Ureter (tissue), 1 donor: ENCODE measurements at regions not wholly inside any gene's neighbourhood (a gene's known extent, or its start where the extent isn't known, plus 50 kb on each side); places are given as distances from the start of the nearest gene placed in this dataset.

ENCODE experiments used
- DNase-seq: peaks from one replicate; pipeline ENCODE4 v3.0.0-alpha.2; 2020; ENCODE audit warnings: low spot score
- donor health status: DM: yes; HTN: yes; CAD: no.

DNA sequence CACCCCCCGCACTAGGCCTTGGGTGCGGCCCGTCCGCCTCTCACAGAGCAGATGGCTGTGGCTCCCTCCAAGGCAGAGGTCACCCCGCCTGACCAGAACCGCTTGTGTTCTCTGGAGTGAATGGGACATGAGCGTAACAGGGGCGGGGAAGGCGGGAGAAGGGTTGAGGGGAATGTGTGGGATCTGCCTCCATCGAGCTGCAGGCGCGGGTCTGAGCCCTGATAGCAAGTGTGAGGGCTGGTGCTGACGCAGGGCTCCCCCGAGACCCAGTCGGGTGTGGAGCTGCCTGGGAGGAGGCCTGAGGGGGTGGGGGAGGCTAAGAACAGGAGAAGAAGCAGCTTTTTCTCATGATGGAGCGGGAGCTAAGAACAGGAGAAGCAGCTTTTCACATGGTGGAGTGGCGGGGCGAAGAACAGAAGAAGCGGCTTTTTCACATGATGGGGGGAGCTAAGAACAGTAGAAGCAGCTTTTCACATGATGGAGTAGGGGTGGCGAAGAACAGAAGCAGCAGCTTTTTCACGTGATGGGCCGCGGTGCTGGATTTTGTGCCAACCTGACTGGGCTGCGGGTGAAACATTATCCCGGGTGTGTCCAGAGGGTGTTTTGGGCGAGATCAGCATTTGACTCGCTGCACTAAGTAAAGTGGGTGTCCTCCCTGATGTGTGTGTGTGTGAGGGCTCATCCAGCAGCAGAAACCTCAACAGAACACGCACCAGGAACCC lies 169.3 kb downstream of the TTLL2 start:
- no peak for DNase-seq

DNA sequence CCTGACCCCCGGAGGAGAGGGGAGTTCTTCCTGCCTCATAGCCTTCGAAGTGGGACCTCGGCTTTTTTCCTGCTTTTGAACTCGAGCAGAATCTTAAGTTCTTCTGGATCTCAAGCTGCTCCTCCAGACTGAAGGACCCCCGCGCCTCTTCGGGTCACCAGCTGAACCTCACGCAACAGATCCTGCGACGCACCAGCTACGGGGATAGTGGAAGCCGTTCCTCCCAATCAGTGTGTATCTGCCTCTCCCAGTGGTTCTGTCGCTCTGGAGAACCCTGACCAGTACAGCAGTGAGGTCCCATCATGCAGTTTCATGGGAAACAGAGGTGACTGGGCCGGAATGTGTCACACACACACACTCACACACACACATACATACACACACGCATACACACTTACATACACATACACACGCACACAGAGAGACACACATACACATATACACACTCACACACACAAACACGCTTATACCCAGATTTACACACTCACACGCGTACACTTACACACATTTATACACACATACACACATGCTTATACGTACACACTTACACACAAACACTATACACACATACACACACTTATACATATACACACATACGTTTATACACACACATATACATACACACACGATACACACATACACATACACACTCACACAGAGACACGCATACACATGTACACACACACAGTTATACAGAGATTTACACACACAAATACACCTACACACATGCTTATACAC lies 170.0 kb downstream of the TTLL2 start:
- no peak for DNase-seq

DNA sequence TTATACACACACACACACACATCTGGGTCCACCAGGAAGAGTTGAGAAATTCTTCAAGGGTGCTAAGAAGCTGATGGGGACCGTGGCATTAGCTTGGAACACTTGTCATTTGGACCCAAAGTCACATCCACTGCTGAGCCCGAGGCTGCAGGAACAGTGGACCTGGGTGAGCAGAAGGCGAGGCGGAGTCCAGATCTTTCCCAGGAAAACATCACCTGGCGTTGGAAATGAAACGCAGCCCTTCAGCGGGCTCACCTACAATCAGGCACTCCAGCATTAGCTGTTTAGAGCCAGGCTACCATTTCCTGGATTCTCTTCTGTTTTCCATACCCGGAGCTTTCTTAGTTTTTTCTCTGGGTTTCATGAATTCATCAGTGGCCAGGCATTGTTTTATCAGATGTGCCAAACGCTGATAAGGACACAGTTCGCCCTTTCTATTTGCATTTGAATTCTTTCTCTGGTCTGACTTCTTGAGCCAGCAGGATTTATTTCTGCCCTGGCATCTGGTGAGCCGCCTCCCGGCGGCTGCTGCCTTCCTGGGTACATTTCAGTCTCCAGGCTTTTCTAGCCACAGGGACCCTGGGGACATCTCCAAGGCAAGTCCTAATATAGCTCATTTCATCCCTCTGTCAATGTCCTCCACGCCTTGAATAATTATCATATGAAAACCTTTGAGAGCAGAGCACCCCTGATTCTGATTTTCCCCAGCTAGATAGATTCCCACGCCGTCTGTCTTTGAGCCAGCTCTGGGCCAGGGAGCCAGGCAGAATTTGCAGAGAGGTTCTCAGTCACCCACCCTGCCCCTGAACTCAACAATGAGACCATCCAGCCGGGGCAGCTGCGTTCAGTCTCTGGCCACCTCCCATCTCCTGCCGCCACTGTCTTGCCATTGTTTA lies 170.9 kb downstream of the TTLL2 start:
- no peak for DNase-seq

DNA sequence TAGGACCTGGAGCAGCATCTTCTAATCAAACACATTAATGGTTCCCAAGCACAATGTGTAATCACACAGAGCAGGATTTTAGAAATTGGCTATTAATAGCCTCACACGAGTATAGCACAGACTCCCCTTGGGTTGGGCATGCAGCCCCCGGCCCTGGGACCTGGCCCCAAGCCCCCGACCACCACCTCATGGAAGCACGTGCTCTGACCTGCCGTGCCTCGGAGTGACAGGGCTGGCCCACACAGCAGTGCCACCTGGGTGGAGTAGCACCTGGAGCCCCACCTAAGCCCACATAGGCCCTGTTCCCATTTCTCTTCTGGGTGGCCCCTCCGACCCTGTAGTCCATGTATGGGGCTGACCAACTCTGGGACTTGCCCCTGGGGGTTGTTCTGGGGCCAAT lies 171.8 kb downstream of the TTLL2 start:
- DNase-seq: no peak

DNA sequence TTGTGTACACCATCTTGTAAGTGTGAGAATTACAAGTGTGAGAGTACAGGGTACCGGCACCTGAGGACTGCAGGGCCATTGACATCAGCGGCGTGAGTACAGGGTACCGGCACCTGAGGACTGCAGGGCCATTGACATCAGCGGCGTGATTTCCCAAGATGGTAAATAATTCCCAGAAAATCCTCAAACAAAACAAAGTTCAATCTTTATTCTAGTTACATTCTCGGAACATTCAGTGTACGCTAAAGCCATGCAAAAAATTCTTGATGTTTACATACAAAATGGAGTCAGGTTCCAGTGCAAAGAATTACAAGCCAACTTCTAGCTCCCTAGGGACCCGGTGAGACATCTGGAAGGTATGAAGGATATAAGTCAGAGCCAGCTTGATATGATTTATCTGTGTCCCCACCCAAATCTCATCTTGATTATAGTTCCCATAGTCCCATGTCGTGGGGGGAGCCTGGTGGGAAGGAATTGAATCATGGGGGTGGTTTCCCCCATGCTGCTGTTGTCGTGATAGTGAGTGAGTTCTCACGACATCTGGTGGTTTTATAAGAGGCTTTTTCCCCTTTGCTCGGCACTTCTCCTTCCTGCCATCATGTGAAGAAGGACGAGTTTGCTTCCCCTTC lies 172.7 kb downstream of the TTLL2 start:
- no peak for DNase-seq

DNA sequence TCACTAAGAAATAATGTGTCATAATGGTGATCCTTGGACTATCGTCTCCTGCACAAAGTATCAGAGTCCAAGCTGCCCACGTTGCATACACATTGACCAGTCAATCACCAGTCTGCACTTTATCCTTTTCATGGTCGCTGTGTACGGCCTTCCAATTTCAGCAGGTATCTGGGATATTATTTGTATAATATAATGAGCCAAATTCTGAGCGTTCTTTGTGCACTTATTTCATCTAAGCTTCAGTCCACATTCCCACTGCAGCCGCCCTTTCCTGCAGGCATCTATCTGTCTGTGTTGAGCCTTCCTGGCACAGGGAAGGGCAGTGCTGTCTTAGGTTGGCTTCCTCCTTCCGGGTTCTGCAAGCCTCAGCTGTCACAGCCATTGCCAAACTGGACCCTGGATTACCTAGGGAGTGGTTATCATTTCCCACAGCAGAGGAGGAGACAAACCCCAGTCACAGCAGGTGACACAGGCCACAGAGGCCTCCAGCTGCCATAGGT lies 174.3 kb downstream of the TTLL2 start:
- no peak for DNase-seq

DNA sequence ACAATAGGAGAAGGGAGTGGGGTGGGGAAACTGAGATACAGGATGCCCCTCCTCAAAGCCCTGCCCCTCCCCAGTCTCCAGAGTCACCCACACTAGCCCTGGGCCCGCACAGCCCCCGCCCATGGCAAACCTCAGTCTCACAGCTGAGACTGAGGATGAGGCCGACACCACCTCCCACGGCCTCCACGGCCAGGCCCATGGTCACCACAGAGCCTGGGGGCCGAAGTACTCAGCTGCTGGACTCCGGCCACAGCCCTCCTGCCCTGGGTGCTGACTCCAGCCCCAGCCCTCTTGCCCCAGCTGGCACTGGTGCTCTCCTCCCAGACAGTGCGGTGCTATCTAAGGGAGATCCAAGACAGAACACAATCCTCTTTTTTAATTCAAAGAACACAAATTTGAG lies 176.1 kb downstream of the TTLL2 start:
- no peak for DNase-seq

DNA sequence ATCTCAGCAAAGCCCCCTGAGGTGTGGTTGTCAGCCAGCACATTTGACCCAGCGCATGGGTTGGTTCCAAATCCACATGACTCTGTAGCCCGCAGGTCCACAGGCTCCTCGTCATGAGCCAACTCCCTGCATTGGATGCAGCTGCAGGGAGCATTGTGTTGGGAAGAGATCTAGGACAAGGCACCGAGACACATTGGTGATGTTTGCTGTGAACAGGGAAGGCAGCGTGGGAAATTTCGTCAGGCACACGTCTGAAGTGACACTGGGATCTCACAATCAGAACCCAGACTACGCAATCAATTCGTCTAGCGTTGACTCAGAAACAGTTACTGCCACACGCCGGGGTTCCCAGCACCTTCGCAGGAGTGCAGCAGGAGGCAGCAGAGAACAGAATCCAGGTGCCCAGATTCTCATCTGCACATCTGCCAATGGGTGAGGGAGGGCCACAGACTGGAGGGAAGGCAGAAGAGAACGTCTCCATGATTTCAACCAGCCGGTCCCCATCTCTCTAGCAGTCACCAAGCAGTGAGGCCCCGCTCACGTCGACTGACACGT lies 177.0 kb downstream of the TTLL2 start:
- DNase-seq: no peak

DNA sequence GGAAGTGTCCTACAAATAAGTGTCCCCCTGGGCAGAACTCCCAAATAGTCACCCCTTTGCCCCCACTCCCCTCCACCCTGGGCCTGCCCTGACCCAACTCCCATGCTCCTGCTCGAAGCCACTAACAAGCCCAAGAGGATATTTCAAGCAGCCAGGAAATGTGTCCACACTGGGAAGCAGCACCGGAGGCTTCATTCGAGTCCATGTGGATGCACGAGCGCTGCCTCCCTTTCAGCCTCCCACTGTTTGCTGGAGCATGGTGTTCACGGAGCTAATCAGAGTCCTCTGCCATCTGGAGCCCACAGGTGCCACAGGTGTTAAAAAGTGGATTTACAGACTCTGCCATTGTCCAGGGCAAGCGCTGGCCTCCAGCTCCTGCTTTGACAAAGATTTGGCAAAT lies 177.6 kb downstream of the TTLL2 start:
- DNase-seq: no peak

DNA sequence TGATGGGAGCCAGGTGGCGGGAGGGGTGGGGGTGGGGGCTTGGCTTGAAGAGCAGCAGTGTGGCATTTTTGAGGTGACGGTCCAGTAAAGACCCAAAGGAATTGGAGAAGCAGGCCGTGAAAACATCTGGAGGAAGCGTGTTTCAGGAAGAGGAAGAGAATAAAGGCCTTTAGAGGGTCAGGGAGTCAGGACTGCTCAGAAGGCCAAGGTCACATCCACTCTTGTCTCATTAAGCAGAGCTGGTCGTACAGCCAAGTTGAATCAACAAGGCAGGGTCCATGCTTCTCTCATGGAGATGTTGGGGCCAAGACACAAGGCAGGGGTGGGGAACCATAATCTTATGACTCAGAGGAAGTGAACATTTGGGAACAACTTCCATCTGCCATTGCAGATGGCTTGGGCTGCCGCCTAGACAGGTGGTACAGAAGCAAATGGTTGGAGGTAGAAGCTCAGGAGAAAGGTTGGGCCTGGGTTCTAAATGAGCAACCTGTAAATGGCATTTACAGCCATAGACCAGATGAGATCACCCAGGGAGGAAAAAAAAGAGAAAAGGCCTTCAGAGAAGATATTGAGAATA lies 179.6 kb downstream of the TTLL2 start:
- no peak for DNase-seq

DNA sequence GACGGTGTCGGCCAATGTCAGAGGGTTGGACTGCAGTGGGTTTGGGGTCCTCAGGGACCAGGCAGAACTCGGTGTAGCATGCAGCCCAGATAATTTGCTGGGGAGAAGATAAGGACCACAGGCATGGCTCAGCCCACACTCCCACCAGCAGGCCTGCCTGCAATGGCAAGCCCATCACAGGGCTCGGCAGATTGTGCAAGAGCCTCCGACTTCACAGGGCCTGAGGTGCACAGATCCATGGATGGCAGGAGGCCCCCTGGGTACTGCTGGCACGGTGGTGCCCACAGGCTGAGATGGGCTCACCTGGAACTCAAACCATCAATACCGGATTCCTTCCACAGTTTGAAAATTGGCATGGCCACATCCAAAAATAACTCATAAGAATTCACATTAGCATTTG lies 180.3 kb downstream of the TTLL2 start:
- no peak for DNase-seq

DNA sequence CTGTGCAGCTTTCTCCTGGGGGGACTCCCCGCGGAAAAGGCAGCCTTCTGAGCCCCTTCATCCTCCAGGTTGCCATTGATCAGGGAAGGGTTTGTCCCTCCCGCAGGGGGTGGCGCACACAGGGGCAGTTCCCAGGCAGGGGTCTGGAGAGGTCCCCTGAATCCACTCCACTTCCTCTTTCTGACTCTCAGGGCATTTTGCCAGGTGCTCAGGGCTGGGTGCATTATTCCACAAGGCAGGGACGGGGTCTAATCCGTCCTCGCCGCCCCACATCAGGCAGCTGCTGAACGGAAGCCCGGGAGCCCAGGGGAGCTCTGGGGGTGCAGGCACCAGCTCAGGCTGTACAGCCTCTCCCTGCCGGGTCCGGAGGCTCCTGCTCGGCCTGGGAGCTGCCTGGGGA lies 180.9 kb downstream of the TTLL2 start:
- no peak for DNase-seq

DNA sequence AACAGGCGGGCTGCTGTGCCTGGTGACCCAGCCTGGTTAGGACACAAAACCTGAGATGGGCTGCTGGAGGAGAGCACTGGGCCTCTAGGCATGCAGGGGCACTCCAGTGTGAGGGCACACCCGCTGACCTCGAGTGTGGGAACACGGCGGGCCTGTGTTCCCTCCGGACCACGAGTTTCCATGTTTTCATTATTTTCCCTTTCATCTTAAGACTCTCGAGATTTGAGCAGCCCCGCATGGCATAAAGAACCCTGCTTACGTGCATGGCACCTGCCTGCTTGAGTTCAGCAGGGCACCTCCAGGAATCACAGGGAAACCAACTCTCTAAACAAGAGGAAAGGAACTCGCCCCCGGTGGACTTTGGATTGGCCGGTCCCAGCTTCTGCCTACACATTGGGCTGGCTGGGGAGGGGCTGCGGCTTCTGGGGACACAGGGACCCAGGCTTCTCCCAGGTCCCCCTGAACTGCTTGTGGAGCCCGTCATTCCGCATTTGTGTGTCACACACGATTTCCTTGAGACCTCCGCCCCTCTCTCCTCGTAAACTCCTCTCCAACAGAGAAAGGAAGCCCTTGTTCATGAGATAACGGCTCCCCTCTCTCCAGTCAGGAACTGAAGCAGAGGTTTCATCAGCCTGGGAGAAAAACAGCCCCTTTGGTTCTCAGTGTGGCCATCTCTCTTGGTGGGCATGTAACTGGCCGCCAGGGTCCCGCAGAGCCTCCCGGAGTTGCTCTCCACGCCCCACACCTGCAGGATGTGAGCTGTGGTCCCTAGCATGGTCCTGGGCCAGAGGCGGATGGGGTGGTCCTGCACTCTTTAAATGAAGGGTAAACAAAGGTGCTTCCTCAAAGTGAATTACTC lies 181.8 kb downstream of the TTLL2 start:
- DNase-seq: no peak

DNA sequence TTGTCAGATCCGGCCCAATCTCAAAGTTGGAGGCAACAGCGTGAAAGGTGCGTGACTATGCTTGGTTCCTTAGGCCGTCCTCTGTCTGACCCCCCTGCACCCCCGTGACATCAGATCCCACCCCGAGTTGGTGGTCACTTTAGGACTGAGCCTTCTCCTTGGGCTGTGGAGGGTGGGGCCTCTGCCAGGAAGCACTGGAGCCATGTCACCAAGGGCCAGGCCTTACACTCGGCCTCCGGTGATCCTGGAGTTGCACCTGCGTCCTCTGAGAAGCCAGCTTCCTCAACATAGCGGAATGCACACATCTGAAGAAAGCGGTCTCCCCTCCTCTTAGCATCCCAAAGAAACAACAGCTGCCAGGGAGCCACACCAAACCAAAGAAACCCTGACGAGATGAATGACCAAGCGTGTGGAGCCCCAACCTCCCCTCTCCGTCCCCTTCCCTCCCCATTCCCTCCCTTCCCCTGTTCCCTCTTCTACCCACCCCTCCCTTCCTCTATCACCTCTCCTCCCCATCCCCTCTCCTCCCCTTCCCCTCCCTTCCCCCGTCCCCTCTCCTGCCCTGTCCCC lies 182.6 kb downstream of the TTLL2 start:
- DNase-seq: no peak

DNA sequence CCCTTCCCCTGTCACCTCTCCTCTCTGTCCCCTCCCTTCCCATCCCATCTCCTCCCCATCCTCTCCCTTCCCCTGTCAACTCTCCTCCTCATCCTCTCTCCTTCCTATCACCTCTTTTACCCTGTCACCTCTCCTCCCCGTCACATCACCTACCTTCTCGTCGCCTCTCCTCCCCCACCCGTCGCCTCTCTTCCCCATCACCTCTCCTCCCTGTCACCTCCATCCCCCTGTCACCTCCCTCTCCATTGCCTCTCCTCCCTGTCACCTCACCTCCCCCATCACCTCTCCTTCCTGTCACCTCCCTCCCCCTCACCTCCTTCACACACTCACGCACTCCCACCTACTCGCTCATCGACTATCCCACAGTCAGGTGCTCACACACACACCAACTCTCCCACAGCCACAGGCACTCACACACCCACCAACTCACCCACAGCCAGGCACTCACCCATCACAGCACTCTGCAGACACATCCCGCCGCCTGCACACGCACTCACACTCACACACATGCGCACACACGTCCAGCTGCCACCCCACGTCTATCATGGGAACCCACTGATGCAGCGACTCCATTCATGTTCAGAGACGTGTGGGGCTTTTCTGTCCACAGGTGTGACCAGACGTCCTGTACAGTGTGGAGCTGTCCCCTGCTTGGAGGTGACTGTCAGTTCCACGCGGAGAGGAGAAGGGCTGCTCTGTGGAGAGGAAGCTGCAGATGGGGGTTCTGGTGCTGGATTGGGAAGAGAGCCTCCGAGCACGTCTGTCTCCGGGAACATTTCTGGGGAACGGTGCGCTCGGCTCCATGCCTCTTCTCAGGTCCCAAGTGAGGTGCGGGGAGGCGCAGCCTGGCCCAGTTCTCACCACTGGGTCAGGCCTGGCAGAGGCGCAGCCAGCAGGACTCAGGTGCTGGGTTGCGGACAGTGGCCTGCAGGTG lies 184.3 kb downstream of the TTLL2 start:
- no peak for DNase-seq

DNA sequence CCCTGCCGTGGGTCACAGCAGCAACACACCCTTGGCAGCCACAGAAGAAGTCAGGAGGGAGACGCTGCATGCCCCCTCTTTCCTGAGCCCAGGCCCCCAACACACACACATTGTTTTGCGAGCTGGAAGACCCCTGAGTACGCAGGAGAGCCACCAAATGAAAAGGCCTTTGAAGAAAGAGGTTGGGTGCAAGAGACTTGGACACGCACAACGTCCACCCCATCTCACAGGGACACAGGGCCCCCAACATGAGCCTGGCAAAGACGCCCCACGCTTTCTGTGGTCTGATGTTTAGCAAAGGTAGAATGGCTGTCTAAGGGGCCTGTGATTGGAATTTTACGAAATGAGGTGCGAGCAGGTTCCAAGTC lies 185.0 kb downstream of the TTLL2 start:
- no peak for DNase-seq

DNA sequence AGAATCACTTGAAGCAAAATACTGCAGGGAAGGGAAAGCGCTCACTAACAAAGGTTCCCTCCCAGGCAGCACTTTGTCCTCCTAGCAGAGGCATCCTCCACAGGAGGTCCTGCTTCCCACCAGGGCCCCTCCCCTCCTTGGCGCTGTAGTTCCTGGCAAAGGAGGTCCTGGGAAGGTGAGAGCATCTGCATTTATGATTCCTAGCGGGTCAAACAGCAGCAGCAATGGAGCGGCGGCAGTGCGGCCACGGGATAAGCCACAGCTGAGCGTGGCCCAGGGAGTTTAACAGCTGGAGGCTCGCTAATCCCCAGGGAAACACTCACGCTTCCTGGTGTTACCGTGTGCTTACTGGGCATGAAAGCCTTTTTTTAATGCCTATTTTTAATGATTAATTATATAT lies 185.8 kb downstream of the TTLL2 start:
- no peak for DNase-seq

DNA sequence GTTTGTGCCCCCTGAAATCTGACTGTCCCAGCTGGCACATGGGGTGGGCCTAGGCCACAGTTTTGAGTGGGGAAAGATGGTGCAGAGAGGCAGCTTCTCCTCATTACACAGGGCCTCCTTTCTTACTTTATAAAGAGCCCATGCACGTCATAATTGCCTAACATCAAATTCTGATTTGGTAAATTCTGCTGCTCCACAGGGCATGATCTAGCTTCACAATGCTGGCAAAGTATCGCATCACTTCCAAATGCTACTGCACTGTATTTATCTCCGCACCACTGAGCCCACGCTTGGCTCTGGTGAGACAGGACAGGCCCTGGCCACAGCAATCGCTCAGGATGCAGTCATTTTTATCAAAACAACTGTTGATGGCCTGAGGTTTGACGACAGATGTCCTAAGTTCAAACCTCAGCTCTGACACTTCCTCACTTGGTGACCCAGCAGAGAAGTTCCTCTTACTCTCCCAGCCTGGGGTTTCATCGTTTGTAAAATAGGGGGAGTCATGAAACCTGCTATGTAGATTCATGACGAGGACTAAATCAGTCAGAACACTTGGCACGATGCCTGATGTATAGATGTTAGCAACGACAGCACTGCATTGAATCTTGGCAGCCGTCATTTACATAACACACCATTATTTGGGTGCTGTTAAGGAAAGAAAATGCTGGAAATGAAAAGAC lies 187.9 kb downstream of the TTLL2 start:
- DNase-seq: no peak
